ENCODE measurements at regions not wholly inside any gene's neighbourhood (a gene's known extent, or its start where the extent isn't known, plus 50 kb on each side); places are given as distances from the start of the nearest gene placed in this dataset.

DNA sequence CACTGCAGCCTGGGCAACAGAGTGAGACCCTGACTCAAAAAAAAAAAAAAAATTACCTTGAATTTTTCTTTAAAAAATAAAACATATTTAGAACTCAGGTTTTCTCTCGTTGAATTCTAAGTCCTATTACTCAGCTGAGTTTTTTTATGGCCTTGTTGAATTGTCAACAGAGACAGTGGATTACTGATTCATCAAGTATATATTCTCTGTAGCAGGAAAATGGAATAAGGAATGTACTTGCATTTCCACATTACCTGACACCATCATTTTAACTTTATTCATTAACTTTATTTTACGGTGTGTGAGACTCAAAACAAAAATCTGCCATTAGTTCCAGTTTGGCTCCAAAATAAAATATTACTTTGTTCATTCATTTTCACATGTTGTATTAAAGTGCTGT, 53.8 kb upstream of the APP start:
- H3K4me1 ChIP-seq (ENCODE audit: insufficient read depth, low read length), result no peaks in the 10 kb centered on the region
- no peak for DNase-seq (ENCODE audit: low read depth)
- H3K4me3 ChIP-seq (ENCODE audit: insufficient read depth, low read depth, low read length), result no peak overlapping the region
- H3K4me2 ChIP-seq (ENCODE audit: low read length), result no peak overlapping the region
- no peaks in the 10 kb centered on the region for H3K27me3 Mint-ChIP-seq (ENCODE audit: low read depth, unreplicated experiment)
- no peaks in the 10 kb centered on the region for H3K36me3 ChIP-seq (ENCODE audit: insufficient read depth, low read length)
- no peak overlapping the region for H2AFZ ChIP-seq (ENCODE audit: low read depth, low read length)
- H3K9me3 ChIP-seq (ENCODE audit: insufficient read depth, low read depth, low read length), result no peaks in the 10 kb centered on the region
- no peak overlapping the region for H3K27ac ChIP-seq (ENCODE audit: low read depth, low read length)
- H3K9ac ChIP-seq (ENCODE audit: low read length), result no peak overlapping the region
- H3K36me3 Mint-ChIP-seq (ENCODE audit: low read depth, unreplicated experiment), result no peaks in the 10 kb centered on the region
- no peaks in the 10 kb centered on the region for H3K79me2 ChIP-seq (ENCODE audit: insufficient read depth, low read length)
- no peak overlapping the region for H3K27ac Mint-ChIP-seq (ENCODE audit: unreplicated experiment)
- H3K9me3 Mint-ChIP-seq (ENCODE audit: unreplicated experiment), result peaks cover 2% of the 10 kb centered on the region
- H3K4me1 Mint-ChIP-seq (ENCODE audit: low read depth, unreplicated experiment), result no peaks in the 10 kb centered on the region
- TF ChIP-seq EZH2 (IDR thresholded peaks at IDR 0.05; ENCODE audit: insufficient read depth, low read length), result no peak
- TF ChIP-seq CTCF (IDR thresholded peaks at IDR 0.05; ENCODE audit: insufficient read depth, low read depth, low read length), result no peak
- H4K20me1 ChIP-seq (ENCODE audit: insufficient read depth, low read length), result no peaks in the 10 kb centered on the region
- no peak for FAIRE-seq
- H3K27me3 ChIP-seq (ENCODE audit: insufficient read depth, low read length), result no peaks in the 10 kb centered on the region
- no peak overlapping the region for H3K4me3 Mint-ChIP-seq (ENCODE audit: unreplicated experiment)
